ENCODE measurements at regions not wholly inside any gene's neighbourhood (a gene's known extent, or its start where the extent isn't known, plus 50 kb on each side); places are given as distances from the start of the nearest gene placed in this dataset.

GRCh38 chr14:25477316-25478098 is 427.6 kb upstream of the STXBP6 start:
- DNase-seq: no peak
- no peak overlapping the region for H3K27ac ChIP-seq
- no peaks in the 10 kb centered on the region for H3K4me1 ChIP-seq (ENCODE audit: insufficient read depth)
- 46 to 57% (median 48%) methylated on average over 2 of the region's 2 CpGs for WGBS, 3 donors
- intact Hi-C loops (cut with DNase I): no loop called here
- no peaks in the 10 kb centered on the region for H3K36me3 ChIP-seq
- H3K27me3 ChIP-seq: no peaks in the 10 kb centered on the region
- no peaks in the 10 kb centered on the region for H3K9me3 ChIP-seq
- no peak overlapping the region for H3K4me3 ChIP-seq
- TF ChIP-seq EP300 (IDR thresholded peaks at IDR 0.05) (no peak), CTCF (IDR thresholded peaks at IDR 0.05) (no peak), POLR2A (IDR thresholded peaks at IDR 0.05) (no peak)

- intact Hi-C loops (cut with DNase I): no loop called here
- Histone ChIP-seq H3K27me3 (no peaks in the 10 kb centered on the region), H3K9me3 (no peaks in the 10 kb centered on the region), H3K36me3 (no peaks in the 10 kb centered on the region), H3K4me1 (ENCODE audit: insufficient read depth) (no peaks in the 10 kb centered on the region), H3K4me3 (no peak overlapping the region), H3K27ac (no peak overlapping the region)
- 97 to 100% (median 97%) methylated on average over 1 of the region's 1 CpG for WGBS, 3 donors
- TF ChIP-seq POLR2A (IDR thresholded peaks at IDR 0.05): no peak
- TF ChIP-seq CTCF (IDR thresholded peaks at IDR 0.05): no peak
- no peak for TF ChIP-seq EP300 (IDR thresholded peaks at IDR 0.05)
- no peak for DNase-seq
Measured at GRCh38 chr14:25472700-25473099, 422.8 kb upstream of the STXBP6 start.

GRCh38 chr14:25464772-25465171 is 414.8 kb upstream of the STXBP6 start:
- no peak for TF ChIP-seq CTCF (IDR thresholded peaks at IDR 0.05)
- no peak for TF ChIP-seq EP300 (IDR thresholded peaks at IDR 0.05)
- no peak for TF ChIP-seq POLR2A (IDR thresholded peaks at IDR 0.05)
- Histone ChIP-seq H3K4me1 (ENCODE audit: insufficient read depth) (no peaks in the 10 kb centered on the region), H3K4me3 (no peak overlapping the region), H3K27me3 (no peaks in the 10 kb centered on the region), H3K9me3 (no peaks in the 10 kb centered on the region), H3K27ac (no peak overlapping the region), H3K36me3 (no peaks in the 10 kb centered on the region)
- no peak for DNase-seq
- intact Hi-C loops (cut with DNase I): no loop called here

GRCh38 chr14:25464078-25464477 is 414.1 kb upstream of the STXBP6 start:
- H3K36me3 ChIP-seq: no peaks in the 10 kb centered on the region
- no peaks in the 10 kb centered on the region for H3K9me3 ChIP-seq
- H3K4me1 ChIP-seq (ENCODE audit: insufficient read depth): no peaks in the 10 kb centered on the region
- H3K27me3 ChIP-seq: no peaks in the 10 kb centered on the region
- DNase-seq: no peak
- intact Hi-C loops (cut with DNase I): no loop called here
- no peak overlapping the region for H3K27ac ChIP-seq
- TF ChIP-seq CTCF (IDR thresholded peaks at IDR 0.05) (no peak), EP300 (IDR thresholded peaks at IDR 0.05) (no peak), POLR2A (IDR thresholded peaks at IDR 0.05) (no peak)
- H3K4me3 ChIP-seq: no peak overlapping the region
